IMR-90 (cell line): ENCODE measurements at regions not wholly inside any gene's neighbourhood (a gene's known extent, or its start where the extent isn't known, plus 50 kb on each side); places are given as distances from the start of the nearest gene placed in this dataset.

Experiments used
- ATAC-seq: fragments of 200-7000 bp; cut with Tn5 transposase; 2 replicates; pipeline ENCODE4 v1.9.1; 2020; ENCODE audit warnings: low read depth, mild to moderate bottlenecking, moderate library complexity
- BruUV-seq: library from RNA; stranded (reverse); fragments of 400-500 nt; replicated peaks from 2 replicates; lab custom pipeline; 2021; lab: Mats Ljungman, UMichigan
- CTCF ChIA-PET: fragments of 300-600 bp; formaldehyde crosslinking; extraction: SDS; loops from one replicate; lab custom pipeline; 2021; ENCODE audit warnings: antibody characterized with exemption; lab: Yijun Ruan, JAX
- POLR2A ChIA-PET: fragments of 300-600 bp; sonication (Branson Sonifier 250); formaldehyde crosslinking; loops from one replicate; lab custom pipeline; 2022; ENCODE audit warnings: antibody characterized with exemption; ENCODE audit not compliant: unreplicated experiment; lab: Charles Lee
- DNase-seq: peaks from one replicate; pipeline ENCODE4 v3.0.0; 2013
- H2AFZ ChIP-seq: replicated peaks from 2 replicates; pipeline ENCODE3; 2013; ENCODE audit warnings: low read length, mild to moderate bottlenecking; ENCODE audit not compliant: poor library complexity
- H2AK5ac ChIP-seq: 2 replicates; pipeline ENCODE4 v1.6.1; 2013; ENCODE audit warnings: low read depth, low read length, inconsistent platforms
- H2AK9ac ChIP-seq: replicated peaks from 2 replicates; pipeline ENCODE3; 2013; ENCODE audit warnings: mild to moderate bottlenecking, low read depth, low read length, moderate library complexity; ENCODE audit not compliant: poor library complexity
- H2BK120ac ChIP-seq: 2 replicates; pipeline ENCODE4 v1.6.1; 2013; ENCODE audit warnings: low read depth, low read length, inconsistent platforms
- H2BK15ac ChIP-seq: 3 replicates; pipeline ENCODE4 v1.6.1; 2013; ENCODE audit warnings: low read depth, low read length, inconsistent platforms
- H2BK20ac ChIP-seq: 2 replicates; pipeline ENCODE4 v1.6.1; 2013; ENCODE audit warnings: low read depth, mild to moderate bottlenecking, inconsistent platforms, low read length, moderate library complexity
- H2BK5ac ChIP-seq: 2 replicates; pipeline ENCODE4 v1.6.1; 2013; ENCODE audit warnings: mild to moderate bottlenecking, low read depth, low read length, inconsistent platforms; ENCODE audit not compliant: poor library complexity, severe bottlenecking
- H3K14ac ChIP-seq: replicated peaks from 2 replicates; pipeline ENCODE4 v1.6.1; 2013; ENCODE audit warnings: low read depth, low read length, inconsistent platforms
- H3K18ac ChIP-seq: 2 replicates; pipeline ENCODE4 v1.6.1; 2013; ENCODE audit warnings: low read depth, low read length, control low read depth
- H3K23ac ChIP-seq: 2 replicates; pipeline ENCODE4 v1.6.1; 2013; ENCODE audit warnings: low read depth, low read length, inconsistent platforms
- H3K27ac ChIP-seq: 2 replicates; pipeline ENCODE4 v1.5.1; 2013; ENCODE audit warnings: mild to moderate bottlenecking, control low read depth, low read length; ENCODE audit not compliant: insufficient read depth
- H3K27me3 ChIP-seq: 2 replicates; pipeline ENCODE4 v1.6.1; 2013; ENCODE audit warnings: low read length; ENCODE audit not compliant: control insufficient read depth, insufficient read depth
- H3K36me3 ChIP-seq: 2 replicates; pipeline ENCODE4 v1.6.1; 2013; ENCODE audit warnings: low read length, mixed read lengths; ENCODE audit not compliant: control insufficient read depth, insufficient read depth
- H3K4ac ChIP-seq: 2 replicates; pipeline ENCODE4 v1.6.1; 2013; ENCODE audit warnings: low read depth, low read length, inconsistent platforms
- H3K4me1 ChIP-seq: 2 replicates; pipeline ENCODE4 v1.6.1; 2013; ENCODE audit warnings: low read length, mixed read lengths; ENCODE audit not compliant: control insufficient read depth, insufficient read depth
- H3K4me2 ChIP-seq: 2 replicates; pipeline ENCODE4 v1.6.1; 2013; ENCODE audit warnings: low read depth, mild to moderate bottlenecking, control low read depth, low read length, moderate library complexity
- H3K4me3 ChIP-seq: 2 replicates; pipeline ENCODE4 v1.5.1; 2013; ENCODE audit warnings: low read depth, mild to moderate bottlenecking, control low read depth, low read length, moderate library complexity; ENCODE audit not compliant: insufficient read depth
- H3K56ac ChIP-seq: 2 replicates; pipeline ENCODE4 v1.6.1; 2013; ENCODE audit warnings: low read length, inconsistent platforms; ENCODE audit not compliant: insufficient read depth; ENCODE audit errors: extremely low read depth
- H3K79me1 ChIP-seq, 2 experiments: 2 replicates each; pipeline ENCODE4 v1.6.1; 2013; ENCODE audit warnings: low read length in 2 of 2, inconsistent platforms in 1 of 2, low read depth in 1 of 2
- H3K9ac ChIP-seq: 2 replicates; pipeline ENCODE4 v1.6.1; 2013; ENCODE audit warnings: low read depth, low read length, control low read depth
- H3K9me1 ChIP-seq: 2 replicates; pipeline ENCODE4 v1.6.1; 2013; ENCODE audit warnings: low read length, inconsistent platforms; ENCODE audit not compliant: insufficient read depth
- H3K9me3 ChIP-seq: 2 replicates; pipeline ENCODE4 v1.6.1; 2013; ENCODE audit warnings: low read length; ENCODE audit not compliant: control insufficient read depth, insufficient read depth
- H4K20me1 ChIP-seq: 2 replicates; pipeline ENCODE4 v1.6.1; 2013; ENCODE audit warnings: low read length, inconsistent platforms; ENCODE audit not compliant: insufficient read depth
- H4K5ac ChIP-seq: 2 replicates; pipeline ENCODE4 v1.6.1; 2013; ENCODE audit warnings: mild to moderate bottlenecking, low read depth, low read length, control low read depth
- H4K8ac ChIP-seq, 2 experiments: 2 replicates each; pipeline ENCODE4 v1.6.1; 2013; ENCODE audit warnings: low read depth in 2 of 2, low read length in 2 of 2, control low read depth in 1 of 2, inconsistent platforms in 1 of 2
- H4K91ac ChIP-seq: 2 replicates; pipeline ENCODE4 v1.6.1; 2013; ENCODE audit warnings: low read depth, low read length, inconsistent platforms; ENCODE audit not compliant: insufficient read depth
- CEBPB ChIP-seq: IDR thresholded peaks from 2 replicates; pipeline ENCODE4 v1.6.1; 2012; ENCODE audit warnings: low read depth, low read length, improper control_type of control experiment
- CHD1 ChIP-seq: IDR thresholded peaks from 2 replicates; pipeline ENCODE4 v1.6.1; 2012; ENCODE audit warnings: low read depth, low read length, improper control_type of control experiment
- FOS ChIP-seq: fragments of 150-350 bp; IDR thresholded peaks from 2 replicates; pipeline ENCODE4 v1.6.1; 2016; ENCODE audit warnings: low read depth, low read length
- MAFK ChIP-seq: IDR thresholded peaks from 2 replicates; pipeline ENCODE4 v1.6.1; 2012; ENCODE audit warnings: low read depth, low read length, improper control_type of control experiment
- MAZ ChIP-seq: IDR thresholded peaks from 2 replicates; pipeline ENCODE4 v1.6.1; 2012; ENCODE audit warnings: low read depth, mild to moderate bottlenecking, low read length, improper control_type of control experiment, moderate library complexity, borderline replicate concordance
- MXI1 ChIP-seq: IDR thresholded peaks from 2 replicates; pipeline ENCODE4 v1.6.1; 2012; ENCODE audit warnings: low read depth, mild to moderate bottlenecking, low read length, moderate library complexity, borderline replicate concordance
- NFE2L2 ChIP-seq: fragments of 150-350 bp; IDR thresholded peaks from 2 replicates; pipeline ENCODE4 v1.6.1; 2016; ENCODE audit warnings: low read depth, mild to moderate bottlenecking, low read length
- POLR2A ChIP-seq: IDR thresholded peaks from 2 replicates; pipeline ENCODE4 v1.6.1; 2012; ENCODE audit warnings: mild to moderate bottlenecking, low read depth, low read length
- RAD21 ChIP-seq: IDR thresholded peaks from 2 replicates; pipeline ENCODE4 v1.6.1; 2012; ENCODE audit warnings: low read length, improper control_type of control experiment
- RCOR1 ChIP-seq: IDR thresholded peaks from 2 replicates; pipeline ENCODE4 v1.6.1; 2012; ENCODE audit warnings: mild to moderate bottlenecking, low read length, improper control_type of control experiment; ENCODE audit not compliant: insufficient replicate concordance
- RFX5 ChIP-seq: IDR thresholded peaks from 2 replicates; pipeline ENCODE4 v1.8.0; 2012; ENCODE audit warnings: low read depth, mild to moderate bottlenecking, low read length, moderate library complexity
- SMC3 ChIP-seq: fragments of 150-350 bp; IDR thresholded peaks from 2 replicates; pipeline ENCODE4 v1.6.1; 2016; ENCODE audit warnings: low read depth, mild to moderate bottlenecking, antibody characterized with exemption, low read length, moderate library complexity
- WGBS, 2 experiments: methylation state at CpG; one replicate each; pipeline versions ENCODE4 v1.1.5 to v1.1.7; 2013; ENCODE audit warnings: missing lambda C conversion rate in 2 of 2; ENCODE audit not compliant: insufficient read length in 1 of 2; ENCODE audit errors: extremely low coverage in 2 of 2; 5-methylcytosine and 5-hydroxymethylcytosine counted together
- dilution Hi-C: fragments of 300-500 bp; cut with HindIII; formaldehyde crosslinking; loops from one replicate; pipeline ENCODE4 v1.14.3; 2018; ENCODE audit warnings: low sequenced_read_pairs; ENCODE audit not compliant: unreplicated experiment
- in situ Hi-C: fragments of 300-500 bp; cut with MboI; formaldehyde crosslinking; loops from 3 replicates; pipeline ENCODE4 v1.14.3; 2019; ENCODE audit warnings: low sequenced_read_pairs, inconsistent platforms, mixed read lengths
- intact Hi-C: fragments of 100-400 bp; cut with micrococcal nuclease; formaldehyde crosslinking; loops from 2 replicates; pipeline ENCODE4 v1.10.0; 2022
- TF ChIP-seq, protein P1 (sequence below): fragments of 150-350 bp; IDR thresholded peaks from 2 replicates; pipeline ENCODE4 v1.6.1; 2016; ENCODE audit warnings: low read depth, mild to moderate bottlenecking, low read length, moderate library complexity, borderline replicate concordance
- TF ChIP-seq, protein P2 (sequence below): fragments of 150-350 bp; IDR thresholded peaks from 2 replicates; pipeline ENCODE4 v1.6.1; 2017; ENCODE audit warnings: mild to moderate bottlenecking, antibody characterized with exemption, low read length, low read depth

- H3K14ac ChIP-seq: no peak overlapping the region
- no peak overlapping the region for H3K23ac ChIP-seq
- H3K36me3 ChIP-seq: no peaks in the 10 kb centered on the region
- DNase-seq: no peak
- no peak for ATAC-seq
- TF ChIP-seq CHD1: no peak
- no peak for TF ChIP-seq NFE2L2
- no peak for TF ChIP-seq SMC3
- TF ChIP-seq, protein P1, sequence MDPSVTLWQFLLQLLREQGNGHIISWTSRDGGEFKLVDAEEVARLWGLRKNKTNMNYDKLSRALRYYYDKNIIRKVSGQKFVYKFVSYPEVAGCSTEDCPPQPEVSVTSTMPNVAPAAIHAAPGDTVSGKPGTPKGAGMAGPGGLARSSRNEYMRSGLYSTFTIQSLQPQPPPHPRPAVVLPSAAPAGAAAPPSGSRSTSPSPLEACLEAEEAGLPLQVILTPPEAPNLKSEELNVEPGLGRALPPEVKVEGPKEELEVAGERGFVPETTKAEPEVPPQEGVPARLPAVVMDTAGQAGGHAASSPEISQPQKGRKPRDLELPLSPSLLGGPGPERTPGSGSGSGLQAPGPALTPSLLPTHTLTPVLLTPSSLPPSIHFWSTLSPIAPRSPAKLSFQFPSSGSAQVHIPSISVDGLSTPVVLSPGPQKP: no peak
- TF ChIP-seq RFX5: no peak
- no peak for TF ChIP-seq MXI1
- no peak for TF ChIP-seq CEBPB
- no peak for TF ChIP-seq FOS
- no peak for TF ChIP-seq RCOR1
- TF ChIP-seq RAD21: no peak
- TF ChIP-seq POLR2A: no peak
- TF ChIP-seq MAFK: no peak
- no peak for TF ChIP-seq MAZ
- TF ChIP-seq, protein P2, sequence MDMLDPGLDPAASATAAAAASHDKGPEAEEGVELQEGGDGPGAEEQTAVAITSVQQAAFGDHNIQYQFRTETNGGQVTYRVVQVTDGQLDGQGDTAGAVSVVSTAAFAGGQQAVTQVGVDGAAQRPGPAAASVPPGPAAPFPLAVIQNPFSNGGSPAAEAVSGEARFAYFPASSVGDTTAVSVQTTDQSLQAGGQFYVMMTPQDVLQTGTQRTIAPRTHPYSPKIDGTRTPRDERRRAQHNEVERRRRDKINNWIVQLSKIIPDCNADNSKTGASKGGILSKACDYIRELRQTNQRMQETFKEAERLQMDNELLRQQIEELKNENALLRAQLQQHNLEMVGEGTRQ: no peak
- H2BK120ac ChIP-seq: no peak overlapping the region
- no peaks in the 10 kb centered on the region for H4K20me1 ChIP-seq
- no peaks in the 10 kb centered on the region; a peak in 1 of 4 replicates for H3K79me1 ChIP-seq
- no CpG with 5 or more reads among the region's 6 CpGs for WGBS, 2 experiments
- intact Hi-C loops (no loop called here), dilution Hi-C loops (loop anchor here (25.0 kb wide), 1 partner anchor 291 kb away; no protein-coding TSS in a partner anchor), in situ Hi-C loops (no loop called here)
- peaks cover 8% of the 10 kb centered on the region for H3K4me1 ChIP-seq
- H3K9me1 ChIP-seq: peaks cover 11% of the 10 kb centered on the region
- no peak overlapping the region for H4K91ac ChIP-seq
- H4K5ac ChIP-seq: no peak overlapping the region
- H3K27me3 ChIP-seq: no peaks in the 10 kb centered on the region
- no peak overlapping the region for H3K4ac ChIP-seq
- BruUV-seq: no TSS peak
- H3K9ac ChIP-seq: no peak overlapping the region
- peaks cover 2% of the 10 kb centered on the region; the same call in 1 of the 2 replicates for H3K9me3 ChIP-seq
- H3K4me2 ChIP-seq: no peak overlapping the region
- H2AFZ ChIP-seq: no peak overlapping the region
- CTCF ChIA-PET: interaction anchor here (1.5 kb wide), 1 partner anchor 9 kb away, joined by 4 read pairs; no protein-coding TSS in a partner anchor
- H4K8ac ChIP-seq: no peak overlapping the region
- no peak overlapping the region for H3K18ac ChIP-seq
- H2BK20ac ChIP-seq: no peak overlapping the region
- no peak overlapping the region for H3K4me3 ChIP-seq
- no peak overlapping the region for H2AK9ac ChIP-seq
- no peak overlapping the region for H2BK15ac ChIP-seq
- H3K56ac ChIP-seq: no peak overlapping the region
- POLR2A ChIA-PET: no interaction called here
- no peak overlapping the region for H3K27ac ChIP-seq
- no peak overlapping the region for H2BK5ac ChIP-seq
- H2AK5ac ChIP-seq: no peak overlapping the region; the same call in 1 of the 2 replicates
Observed at GRCh38 chr18:8978394-8978793, 124.1 kb upstream of the NDUFV2 start.
